GM18502 (cell line): ENCODE measurements at regions not wholly inside any gene's neighbourhood (a gene's known extent, or its start where the extent isn't known, plus 50 kb on each side); places are given as distances from the start of the nearest gene placed in this dataset.
"Not testable (repeated sequence)": the region's sequence is repeated elsewhere in the genome, so short reads cannot be mapped to it uniquely, and the experiment has no call there.

ENCODE experiments used
- ATAC-seq: cut with Tn5 transposase; IDR thresholded peaks from one replicate; pipeline ENCODE4 v1.9.1; 2021; ENCODE audit warnings: mild to moderate bottlenecking; ENCODE audit not compliant: unreplicated experiment, poor library complexity

DNA sequence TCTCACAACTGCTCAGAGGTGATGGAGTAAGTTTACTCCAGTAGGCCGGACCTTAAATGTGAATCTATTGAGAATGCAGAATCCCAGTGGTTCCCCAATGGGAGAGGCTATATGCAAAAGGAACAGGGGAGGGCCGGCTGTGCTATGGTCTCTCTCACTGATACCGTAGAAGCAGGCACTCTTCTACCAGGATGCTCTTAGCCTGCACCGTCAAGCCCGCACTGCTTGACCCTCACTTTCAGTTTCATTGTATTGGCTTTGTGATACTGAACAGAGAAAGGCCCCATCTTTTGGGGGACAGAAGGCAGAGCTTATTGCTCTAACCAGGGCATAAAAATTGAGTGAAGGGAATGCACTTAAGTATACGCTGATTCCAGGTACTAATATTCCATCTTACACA lies 615.0 kb upstream of the RGMB start:
- ATAC-seq: no peak

DNA sequence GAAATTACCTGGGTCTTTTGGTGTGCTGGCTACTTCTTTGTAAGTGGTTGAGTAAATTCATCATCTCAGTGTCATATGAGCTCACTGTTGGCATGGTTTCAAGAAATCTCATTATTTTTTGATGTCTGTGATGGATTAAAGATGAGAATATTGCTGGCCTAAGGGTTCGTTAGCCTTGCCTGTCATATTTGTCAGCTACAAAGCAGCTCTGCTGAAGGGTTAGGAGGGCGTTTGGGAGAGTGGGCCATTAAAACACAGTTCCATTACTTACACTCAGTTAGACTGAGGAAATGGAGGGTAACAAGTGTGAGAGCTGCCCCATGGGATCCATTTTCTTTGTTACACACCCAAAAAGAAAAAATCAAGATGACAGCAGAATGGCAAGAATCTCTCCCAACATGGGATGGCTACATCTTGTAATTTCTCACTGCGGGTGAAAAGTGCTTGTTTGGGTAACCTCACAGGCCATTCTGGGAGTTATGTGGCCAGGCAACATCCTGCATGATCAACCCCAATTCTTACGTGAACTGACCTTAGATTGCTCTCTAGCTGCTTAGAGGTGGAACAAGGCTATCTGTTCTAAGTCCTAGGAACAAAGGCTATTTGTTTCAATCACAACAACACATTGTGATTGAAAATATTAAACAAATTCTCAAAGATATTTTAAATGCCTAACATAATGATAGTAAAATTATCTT lies 609.5 kb upstream of the RGMB start:
- ATAC-seq: no peak

DNA sequence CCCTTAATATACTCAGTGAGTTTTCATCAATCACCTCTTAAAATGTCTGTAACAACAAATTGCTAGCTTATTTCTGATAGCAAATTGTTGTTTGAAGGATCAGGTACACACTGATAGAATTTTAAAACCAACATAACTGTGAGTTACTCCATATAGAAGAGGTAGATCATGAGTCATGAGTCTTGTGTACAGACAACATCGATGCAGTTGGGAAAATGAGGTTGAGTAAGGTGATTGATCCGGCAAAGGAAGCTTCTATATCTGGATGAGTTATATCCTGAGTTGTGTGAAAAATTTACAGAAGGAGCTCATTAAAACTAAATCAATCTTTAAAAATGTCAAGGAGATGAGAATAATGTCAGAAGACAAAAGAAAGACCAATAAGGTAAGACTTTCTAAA lies 604.6 kb upstream of the RGMB start:
- ATAC-seq: no peak

GRCh38 chr5:98170994-98171393 lies 602.5 kb upstream of the RGMB start:
- no peak for ATAC-seq

- ATAC-seq: no peak
Observed at GRCh38 chr5:98173334-98173733, 600.1 kb upstream of the RGMB start.

- no peak for ATAC-seq
Observed at GRCh38 chr5:98175474-98175873, 598.0 kb upstream of the RGMB start.

DNA sequence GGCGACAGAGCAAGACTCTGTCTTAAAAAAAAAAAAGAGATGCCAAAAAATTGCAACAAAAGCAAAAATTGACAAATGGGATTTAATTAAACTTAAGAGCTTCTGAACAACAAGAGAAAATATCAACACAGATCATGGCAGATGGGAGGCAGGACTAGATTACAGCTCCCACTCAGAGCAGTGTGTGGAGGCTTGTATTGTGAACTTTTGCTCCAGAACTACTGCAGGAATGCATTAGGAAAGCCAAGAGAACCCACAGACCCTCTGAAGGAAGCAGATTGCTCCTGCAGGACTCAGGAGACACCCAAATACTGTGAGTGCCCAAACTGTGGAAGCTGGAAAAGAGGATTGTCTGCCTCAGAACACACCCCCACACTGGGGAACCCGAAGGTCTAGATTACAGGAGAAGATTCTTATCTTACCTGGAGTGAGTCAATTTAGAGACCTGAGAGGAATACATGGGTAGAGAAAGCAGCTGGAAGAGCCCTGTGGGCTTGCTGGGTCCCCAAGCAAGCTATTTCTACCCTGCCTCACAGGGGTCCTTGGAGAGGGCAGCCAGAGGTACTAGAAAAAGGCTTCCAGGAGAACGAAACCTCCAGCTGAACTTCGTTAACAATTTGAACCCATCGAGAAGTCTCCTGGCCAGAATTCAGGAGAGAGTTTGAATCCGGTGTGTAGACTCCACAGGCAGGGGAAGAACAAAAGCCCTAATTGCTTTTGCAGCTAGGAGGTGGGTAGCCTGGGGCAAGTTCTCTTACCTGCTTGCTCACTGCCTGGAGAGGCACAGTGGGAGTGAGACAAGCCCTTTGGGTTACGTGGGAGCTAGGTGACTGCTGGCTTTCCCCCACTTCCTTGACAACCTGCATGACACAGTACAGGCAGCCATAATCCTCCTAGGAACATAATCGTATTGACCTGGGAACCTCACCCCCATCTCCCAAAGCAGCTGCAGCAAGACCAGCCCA lies 593.4 kb upstream of the RGMB start:
- ATAC-seq: no peak

DNA sequence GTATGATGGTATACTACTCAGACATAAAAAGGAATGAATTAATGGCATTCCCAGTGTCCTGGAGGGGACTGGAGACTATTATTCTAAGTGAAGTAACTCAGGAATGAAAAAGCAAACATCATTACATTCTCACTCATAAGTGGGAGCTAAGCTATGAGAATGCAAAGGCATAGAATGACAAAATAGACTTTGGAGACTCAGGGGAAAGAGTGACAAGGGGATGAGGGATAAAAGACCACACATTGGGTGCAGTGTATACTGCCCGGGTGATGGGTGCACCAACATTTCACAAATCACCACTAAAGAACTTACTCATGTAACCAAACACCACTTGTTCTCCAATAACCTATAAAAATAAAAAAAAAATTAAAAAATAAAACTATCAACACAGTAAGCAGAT lies 587.3 kb upstream of the RGMB start:
- ATAC-seq: no peak

- ATAC-seq: no peak
Observed at GRCh38 chr5:98187945-98188344, 585.5 kb upstream of the RGMB start.

- ATAC-seq: not testable (repeated sequence)
Observed at GRCh38 chr5:98190344-98190743, 583.1 kb upstream of the RGMB start.

DNA sequence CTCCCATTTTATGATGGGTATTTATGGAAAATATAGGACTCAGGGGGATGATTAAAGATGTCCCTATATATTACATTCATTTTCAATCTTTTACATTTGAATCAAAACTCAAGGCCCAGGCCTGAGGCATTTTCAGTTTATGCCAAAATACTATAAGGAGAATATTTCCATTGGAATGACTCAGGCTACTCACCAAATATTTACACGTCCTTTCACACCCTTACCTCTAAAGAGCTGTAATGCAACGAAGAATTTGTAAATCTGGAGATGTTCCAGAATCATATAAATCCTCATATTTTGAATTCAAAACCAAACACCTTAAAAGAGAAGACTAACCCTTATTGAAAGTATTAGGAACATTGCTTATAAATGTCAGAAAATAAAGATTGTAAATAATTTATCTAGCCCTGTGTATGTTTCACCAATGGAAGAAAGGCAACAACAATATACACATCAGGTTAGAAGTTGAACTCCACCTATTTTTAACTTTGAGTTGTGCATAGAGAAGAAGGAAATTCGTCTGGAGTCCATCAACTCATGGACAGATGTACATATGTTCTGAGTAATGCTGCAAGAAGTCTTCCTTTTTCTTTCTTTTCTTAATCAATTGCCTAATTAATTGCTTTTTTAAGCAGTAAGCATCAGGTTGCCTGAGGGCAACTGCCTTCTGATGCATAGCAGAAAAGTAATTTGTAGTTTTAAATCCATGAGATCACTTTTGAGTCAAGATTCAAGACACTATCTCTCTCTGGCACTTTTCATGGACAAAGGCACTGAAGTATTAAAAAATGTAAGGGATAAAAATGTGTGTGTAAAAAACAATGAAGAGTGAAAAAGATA lies 579.3 kb upstream of the RGMB start:
- no peak for ATAC-seq

- no peak for ATAC-seq
Observed at GRCh38 chr5:98200726-98201541, 572.5 kb upstream of the RGMB start.

DNA sequence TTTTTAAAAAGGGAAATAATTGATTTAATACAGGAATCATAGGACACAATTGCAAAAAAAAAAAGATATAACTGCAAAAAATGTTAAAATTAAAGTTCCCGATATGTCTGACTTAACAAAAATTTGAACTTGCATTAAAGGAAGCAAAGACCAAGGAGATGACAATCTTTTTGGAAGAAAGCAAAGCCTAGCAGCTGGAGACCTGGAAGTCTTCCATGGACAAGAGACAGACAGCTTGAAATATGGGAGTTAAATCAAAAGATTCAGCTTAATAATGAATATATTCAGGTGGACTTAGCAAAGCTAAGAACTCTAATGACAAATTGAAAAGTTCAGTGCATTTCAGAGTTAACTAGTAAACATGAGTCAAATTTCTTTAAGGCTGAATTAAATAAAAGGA lies 568.7 kb upstream of the RGMB start:
- no peak for ATAC-seq

DNA sequence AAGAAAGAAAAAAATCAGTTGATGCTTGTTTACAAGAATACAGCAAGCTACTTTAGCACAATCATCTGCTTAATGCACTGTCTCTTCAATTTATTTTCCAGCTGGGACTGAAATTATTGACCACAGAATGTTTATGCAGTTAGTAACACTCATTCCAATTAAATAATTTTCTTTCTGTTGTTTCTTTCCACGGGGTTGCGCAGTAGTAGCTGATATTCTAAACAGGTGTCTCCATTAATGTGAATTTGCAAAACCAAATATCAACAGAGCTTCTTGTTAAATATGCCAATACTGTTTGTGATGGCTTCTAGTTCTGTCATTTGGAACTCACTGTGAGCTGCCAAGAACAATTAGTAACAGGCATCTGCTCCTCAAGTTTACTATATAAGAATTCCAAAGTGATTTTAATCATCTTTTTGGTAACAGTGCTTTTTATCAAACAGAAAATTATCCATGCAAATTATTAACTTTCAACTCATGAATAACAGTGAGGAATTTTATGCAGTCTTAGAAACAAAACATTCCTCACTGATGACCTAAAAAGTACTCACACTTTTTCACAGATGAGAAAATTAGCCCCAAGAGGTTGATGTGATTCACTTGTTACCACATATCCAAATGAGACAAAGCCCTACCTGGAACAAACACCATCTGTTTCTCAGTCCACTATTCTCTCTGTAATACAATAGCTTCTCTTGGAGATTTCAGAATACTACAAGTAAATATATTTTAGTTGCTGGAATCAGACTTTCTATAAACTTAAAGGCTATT lies 567.6 kb upstream of the RGMB start:
- ATAC-seq: no peak

DNA sequence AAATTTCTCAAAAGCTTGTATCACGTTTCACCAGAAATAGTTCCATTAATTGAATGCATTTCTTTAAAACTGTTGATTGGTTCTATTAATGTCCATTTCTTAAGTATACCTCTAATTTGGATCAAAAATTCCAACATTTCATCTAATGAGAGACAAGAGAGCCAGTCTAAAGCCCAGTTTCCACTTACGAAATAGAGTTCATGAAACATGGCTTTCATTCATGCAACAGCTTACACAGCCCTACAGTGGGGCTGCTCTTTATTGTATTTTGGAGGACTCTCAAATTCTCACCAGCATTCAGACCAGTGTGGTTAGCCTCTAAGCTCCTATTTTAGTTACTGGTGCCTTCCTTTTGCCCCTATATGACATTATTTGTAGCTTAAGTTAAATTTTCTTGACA lies 566.9 kb upstream of the RGMB start:
- ATAC-seq: no peak

GRCh38 chr5:98209418-98209817 lies 564.0 kb upstream of the RGMB start:
- ATAC-seq: no peak

DNA sequence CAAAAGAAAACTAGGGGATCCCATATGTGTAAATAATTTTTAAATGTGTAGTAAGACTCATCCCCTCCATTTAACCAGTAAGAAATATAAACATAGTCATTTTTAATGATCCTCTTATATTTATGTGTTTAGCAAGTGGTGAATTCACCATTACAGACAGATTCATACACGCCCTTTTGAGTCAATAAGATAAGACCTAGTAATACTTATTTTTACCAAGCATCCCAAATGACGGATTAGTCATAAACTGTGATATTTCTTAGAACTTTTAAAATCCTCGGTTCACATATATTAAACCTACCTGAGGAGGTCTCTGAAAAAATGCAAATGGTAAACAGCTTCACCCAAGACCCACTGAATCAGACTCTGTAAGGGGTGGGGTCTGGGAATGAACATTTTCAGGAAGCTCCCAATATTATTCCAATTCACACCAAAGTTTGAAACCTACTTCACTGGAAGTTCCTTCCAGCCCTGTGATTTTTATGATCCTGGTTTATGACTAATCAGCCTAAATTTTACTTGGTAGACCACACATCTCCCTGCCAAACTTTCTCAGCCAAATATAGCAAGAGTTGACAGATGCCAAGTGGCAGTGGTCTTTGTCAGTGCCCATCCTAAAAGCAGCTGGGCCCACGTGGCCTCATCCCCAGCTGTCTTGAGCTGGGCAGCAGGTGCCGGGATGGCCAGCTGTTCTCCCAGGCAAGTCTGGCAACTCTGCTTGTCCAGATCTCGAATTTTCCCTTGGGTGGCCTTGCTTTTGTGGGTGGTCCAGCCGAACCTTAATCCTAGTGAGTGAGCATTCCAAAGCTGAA lies 559.0 kb upstream of the RGMB start:
- ATAC-seq: no peak

DNA sequence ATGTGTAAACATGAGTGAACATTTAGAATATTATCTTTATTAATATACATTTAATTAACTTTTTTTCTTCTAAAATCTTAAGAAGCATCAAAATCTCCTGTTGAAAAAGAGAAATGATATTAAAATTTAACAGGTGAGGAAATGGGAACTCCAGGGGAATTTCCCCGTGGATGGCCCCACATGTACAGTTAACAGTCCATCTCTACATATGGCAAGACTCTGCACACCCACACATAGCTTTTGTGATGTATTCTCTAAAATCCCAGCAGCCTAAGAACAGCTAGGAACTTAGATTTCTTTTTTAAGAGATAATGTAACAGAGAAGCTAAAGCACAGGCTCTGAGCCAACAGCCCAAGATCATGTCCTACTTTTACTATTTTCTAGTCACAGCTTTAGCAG lies 556.3 kb upstream of the RGMB start:
- ATAC-seq: no peak
